HG02943 (cell line): ENCODE measurements at regions not wholly inside any gene's neighbourhood (a gene's known extent, or its start where the extent isn't known, plus 50 kb on each side); places are given as distances from the start of the nearest gene placed in this dataset.
"Not testable (repeated sequence)": the region's sequence is repeated elsewhere in the genome, so short reads cannot be mapped to it uniquely, and the experiment has no call there.

Experiments used
- ATAC-seq: cut with Tn5 transposase; IDR thresholded peaks from one replicate; pipeline ENCODE4 v1.9.1; 2021; ENCODE audit warnings: mild to moderate bottlenecking, low read depth, moderate library complexity; ENCODE audit not compliant: unreplicated experiment

- ATAC-seq: no peak
Measured at GRCh38 chr4:164613256-164613655, 140.7 kb upstream of the SMIM31 start.

- ATAC-seq: no peak
Measured at GRCh38 chr4:164613792-164614191, 140.1 kb upstream of the SMIM31 start.

- no peak for ATAC-seq
Measured at GRCh38 chr4:164614329-164614728, 139.6 kb upstream of the SMIM31 start.

- ATAC-seq: no peak
Measured at GRCh38 chr4:164614999-164615398, 138.9 kb upstream of the SMIM31 start.

- no peak for ATAC-seq
Measured at GRCh38 chr4:164615964-164616363, 138.0 kb upstream of the SMIM31 start.

- ATAC-seq: no peak
Measured at GRCh38 chr4:164616961-164617360, 137.0 kb upstream of the SMIM31 start.

GRCh38 chr4:164617426-164617825 lies 136.5 kb upstream of the SMIM31 start:
- ATAC-seq: no peak

- no peak for ATAC-seq
Measured at GRCh38 chr4:164617911-164618310, 136.0 kb upstream of the SMIM31 start.

GRCh38 chr4:164621886-164622521 lies 131.9 kb upstream of the SMIM31 start:
- ATAC-seq: no peak

GRCh38 chr4:164623099-164623498 lies 130.8 kb upstream of the SMIM31 start:
- ATAC-seq: no peak

- ATAC-seq: no peak
Measured at GRCh38 chr4:164639001-164639400, 114.9 kb upstream of the SMIM31 start.

- ATAC-seq: no peak
Measured at GRCh38 chr4:164648151-164648848, 105.6 kb upstream of the SMIM31 start.

GRCh38 chr4:164648849-164649212 lies 105.1 kb upstream of the SMIM31 start:
- ATAC-seq: no peak

GRCh38 chr4:164659765-164660164 lies 94.2 kb upstream of the SMIM31 start:
- ATAC-seq: no peak

GRCh38 chr4:164676152-164676551 lies 77.8 kb upstream of the SMIM31 start:
- not testable (repeated sequence) for ATAC-seq

- no peak for ATAC-seq
Measured at GRCh38 chr4:164683040-164683439, 70.9 kb upstream of the SMIM31 start.

GRCh38 chr4:164695650-164696049 lies 58.3 kb upstream of the SMIM31 start:
- no peak for ATAC-seq

- ATAC-seq: no peak
Measured at GRCh38 chr4:164700471-164700870, 53.5 kb upstream of the SMIM31 start.

- ATAC-seq: peak; percentile 74
Measured at GRCh38 chr4:164701665-164702064, 52.3 kb upstream of the SMIM31 start.
